Activated T-cell treated with anti-CD3 and anti-CD28 coated beads, Interleukin-2, amount 50 U/mL, for 72 hours (primary cell): ENCODE measurements at regions not wholly inside any gene's neighbourhood (a gene's known extent, or its start where the extent isn't known, plus 50 kb on each side); places are given as distances from the start of the nearest gene placed in this dataset.

Experiments
- ATAC-seq, 2 donors: fragments of 150-1000 bp; cut with Tn5 transposase; replicated peaks in 1 of 2; 2 replicates each; pipeline ENCODE4 v1.10.0; 2021; ENCODE audit warnings: moderate library complexity in 2 of 2, mild to moderate bottlenecking in 1 of 2
- DNase-seq, 2 donors: peaks; one replicate each; pipeline ENCODE4 v3.0.0; 2021 to 2022; ENCODE audit warnings: mixed read lengths in 1 of 2
- H3K27ac Mint-ChIP-seq: one replicate; pipeline ENCODE4 v1.8.0; 2022; ENCODE audit warnings: mild to moderate bottlenecking, moderate library complexity, mixed read lengths
- H3K27me3 Mint-ChIP-seq: one replicate; pipeline ENCODE4 v1.8.0; 2022; ENCODE audit warnings: low read depth, mixed read lengths
- H3K36me3 Mint-ChIP-seq, 2 donors: one replicate each; pipeline ENCODE4 v1.8.0; 2022; ENCODE audit warnings: mixed read lengths in 2 of 2, mild to moderate bottlenecking in 1 of 2; ENCODE audit not compliant: insufficient read depth in 2 of 2
- H3K4me1 Mint-ChIP-seq: one replicate; pipeline ENCODE4 v1.8.0; 2022; ENCODE audit warnings: low read depth, mixed read lengths
- H3K4me3 Mint-ChIP-seq, 2 donors: one replicate each; pipeline ENCODE4 v1.8.0; 2022; ENCODE audit warnings: mild to moderate bottlenecking in 2 of 2, mixed read lengths in 2 of 2, moderate library complexity in 2 of 2
- H3K9me3 Mint-ChIP-seq, 2 donors: one replicate each; pipeline ENCODE4 v1.8.0; 2022; ENCODE audit warnings: mixed read lengths in 2 of 2

GRCh38 chr7:86966916-86967315 lies 92.5 kb downstream of the ELAPOR2 start:
- no peak overlapping the region for H3K27ac Mint-ChIP-seq
- no peak for DNase-seq

GRCh38 chr7:86965727-86966120 lies 93.7 kb downstream of the ELAPOR2 start:
- ATAC-seq (no peak), DNase-seq (no peak)
- H3K4me1 Mint-ChIP-seq, result peaks cover 41% of the 10 kb centered on the region
- peaks cover 0 to 2% of the 10 kb centered on the region in 2 donors for H3K36me3 Mint-ChIP-seq
- H3K27me3 Mint-ChIP-seq, result peaks cover 9% of the 10 kb centered on the region
- H3K4me3 Mint-ChIP-seq, result no peak overlapping the region
- no peak overlapping the region for H3K27ac Mint-ChIP-seq
- H3K9me3 Mint-ChIP-seq, result peaks cover 0 to 3% of the 10 kb centered on the region in 2 donors

More at GRCh38 chr7:86966916-86967315, 92.5 kb downstream of the ELAPOR2 start:
- Mint-ChIP-seq H3K4me3 (no peak overlapping the region), H3K4me1 (peaks cover 43% of the 10 kb centered on the region), H3K36me3 (no peaks in the 10 kb centered on the region), H3K27me3 (peaks cover under 1% of the 10 kb centered on the region), H3K9me3 (no peaks in the 10 kb centered on the region)
- no peak for ATAC-seq

GRCh38 chr7:86964973-86965726 lies 94.3 kb downstream of the ELAPOR2 start:
- ATAC-seq (no peak), DNase-seq (no peak)
- Mint-ChIP-seq H3K36me3 (peaks cover 0 to 6% of the 10 kb centered on the region in 2 donors), H3K4me3 (no peak overlapping the region), H3K27me3 (peaks cover 9% of the 10 kb centered on the region), H3K27ac (no peak overlapping the region), H3K4me1 (peaks cover 39% of the 10 kb centered on the region), H3K9me3 (peaks cover 0 to 3% of the 10 kb centered on the region in 2 donors)

GRCh38 chr7:86963599-86964230 lies 95.7 kb downstream of the ELAPOR2 start:
- ATAC-seq (peak; percentile 100), DNase-seq (peak; percentile 37 to 63)
- peaks cover 29% of the 10 kb centered on the region for H3K4me1 Mint-ChIP-seq

GRCh38 chr7:86962623-86963022 lies 96.8 kb downstream of the ELAPOR2 start:
- peaks cover 29% of the 10 kb centered on the region for H3K4me1 Mint-ChIP-seq
- H3K4me3 Mint-ChIP-seq, result no peak overlapping the region
- H3K9me3 Mint-ChIP-seq, result peaks cover 2 to 4% of the 10 kb centered on the region in 2 donors
- peaks cover 17% of the 10 kb centered on the region for H3K27me3 Mint-ChIP-seq
- no peak for ATAC-seq
- H3K36me3 Mint-ChIP-seq, result peaks cover 0 to 18% of the 10 kb centered on the region in 2 donors
- DNase-seq, result no peak
- no peak overlapping the region for H3K27ac Mint-ChIP-seq

More at GRCh38 chr7:86963599-86964230, 95.7 kb downstream of the ELAPOR2 start:
- H3K27ac Mint-ChIP-seq, result peak overlapping the region; percentile 82
- H3K27me3 Mint-ChIP-seq, result peaks cover 17% of the 10 kb centered on the region
- H3K4me3 Mint-ChIP-seq, result peak overlapping the region; percentile 41 to 58
- H3K9me3 Mint-ChIP-seq, result peaks cover 2 to 4% of the 10 kb centered on the region in 2 donors
- peaks cover 0 to 18% of the 10 kb centered on the region in 2 donors for H3K36me3 Mint-ChIP-seq

GRCh38 chr7:86961686-86962085 lies 97.8 kb downstream of the ELAPOR2 start:
- DNase-seq (no peak), ATAC-seq (no peak)
- H3K27me3 Mint-ChIP-seq, result peaks cover 21% of the 10 kb centered on the region
- H3K36me3 Mint-ChIP-seq, result peaks cover 0 to 18% of the 10 kb centered on the region in 2 donors
- no peak overlapping the region for H3K4me3 Mint-ChIP-seq
- H3K27ac Mint-ChIP-seq, result no peak overlapping the region
- H3K9me3 Mint-ChIP-seq, result peaks cover 2 to 4% of the 10 kb centered on the region in 2 donors
- peaks cover 34% of the 10 kb centered on the region for H3K4me1 Mint-ChIP-seq

GRCh38 chr7:86958380-86958779 lies 101.1 kb downstream of the ELAPOR2 start:
- Mint-ChIP-seq H3K36me3 (peaks cover 0 to 18% of the 10 kb centered on the region in 2 donors), H3K27me3 (peaks cover 23% of the 10 kb centered on the region), H3K4me1 (peaks cover 30% of the 10 kb centered on the region), H3K27ac (no peak overlapping the region), H3K9me3 (peaks cover 2 to 4% of the 10 kb centered on the region in 2 donors), H3K4me3 (no peak overlapping the region)
- DNase-seq, result no peak
- no peak for ATAC-seq

- DNase-seq (no peak), ATAC-seq (no peak)
- Mint-ChIP-seq H3K27ac (no peak overlapping the region), H3K4me3 (no peak overlapping the region), H3K36me3 (peaks cover 0 to 16% of the 10 kb centered on the region in 2 donors), H3K4me1 (peaks cover 21% of the 10 kb centered on the region), H3K27me3 (peaks cover 20% of the 10 kb centered on the region), H3K9me3 (peaks cover 2 to 3% of the 10 kb centered on the region in 2 donors)
Observed at GRCh38 chr7:86956567-86956966, 102.9 kb downstream of the ELAPOR2 start.

- H3K27ac Mint-ChIP-seq, result no peak overlapping the region
- peaks cover 14% of the 10 kb centered on the region for H3K27me3 Mint-ChIP-seq
- ATAC-seq (no peak), DNase-seq (no peak)
- peaks cover 20% of the 10 kb centered on the region for H3K4me1 Mint-ChIP-seq
- peak overlapping the region in 1 of 2 donors; percentile 6 for H3K4me3 Mint-ChIP-seq
- peaks cover 0 to 16% of the 10 kb centered on the region in 2 donors for H3K36me3 Mint-ChIP-seq
- peaks cover 1 to 2% of the 10 kb centered on the region in 2 donors for H3K9me3 Mint-ChIP-seq
Observed at GRCh38 chr7:86955895-86956503, 103.5 kb downstream of the ELAPOR2 start.

GRCh38 chr7:86954971-86955370 lies 104.5 kb downstream of the ELAPOR2 start:
- no peak for ATAC-seq
- Mint-ChIP-seq H3K36me3 (peaks cover 0 to 11% of the 10 kb centered on the region in 2 donors), H3K27me3 (peaks cover 14% of the 10 kb centered on the region), H3K4me3 (no peak overlapping the region), H3K4me1 (peaks cover 20% of the 10 kb centered on the region), H3K27ac (peak overlapping the region; percentile 33), H3K9me3 (peaks cover 1 to 2% of the 10 kb centered on the region in 2 donors)
- DNase-seq, result no peak

- H3K27me3 Mint-ChIP-seq, result peaks cover 6% of the 10 kb centered on the region
- no peak overlapping the region for H3K4me3 Mint-ChIP-seq
- no peaks in the 10 kb centered on the region for H3K9me3 Mint-ChIP-seq
- no peak overlapping the region for H3K27ac Mint-ChIP-seq
- no peaks in the 10 kb centered on the region for H3K36me3 Mint-ChIP-seq
- no peak for ATAC-seq
- DNase-seq, result no peak
- peaks cover 22% of the 10 kb centered on the region for H3K4me1 Mint-ChIP-seq
Observed at GRCh38 chr7:86953653-86954336, 105.7 kb downstream of the ELAPOR2 start.

- Mint-ChIP-seq H3K36me3 (no peaks in the 10 kb centered on the region), H3K4me1 (peaks cover 25% of the 10 kb centered on the region), H3K27ac (no peak overlapping the region), H3K4me3 (no peak overlapping the region), H3K27me3 (peaks cover 6% of the 10 kb centered on the region), H3K9me3 (no peaks in the 10 kb centered on the region)
- no peak for DNase-seq
- ATAC-seq, result no peak
Observed at GRCh38 chr7:86953219-86953618, 106.2 kb downstream of the ELAPOR2 start.

GRCh38 chr7:86951895-86952294 lies 107.6 kb downstream of the ELAPOR2 start:
- H3K4me3 Mint-ChIP-seq, result no peak overlapping the region
- H3K9me3 Mint-ChIP-seq, result no peaks in the 10 kb centered on the region
- H3K27me3 Mint-ChIP-seq, result peaks cover 5% of the 10 kb centered on the region
- ATAC-seq (peak; percentile 72 to 74), DNase-seq (no peak)
- H3K36me3 Mint-ChIP-seq, result no peaks in the 10 kb centered on the region
- H3K4me1 Mint-ChIP-seq, result peaks cover 22% of the 10 kb centered on the region
- H3K27ac Mint-ChIP-seq, result no peak overlapping the region
